ENCODE measurements at regions not wholly inside any gene's neighbourhood (a gene's known extent, or its start where the extent isn't known, plus 50 kb on each side); places are given as distances from the start of the nearest gene placed in this dataset.

GRCh38 chr6:98717322-98717877 is 117.0 kb upstream of the POU3F2 start:
- H3K36me3 ChIP-seq (ENCODE audit: low read length) = no peaks in the 10 kb centered on the region
- no peak overlapping the region for H3K4me2 ChIP-seq (ENCODE audit: low read depth, low read length, poor library complexity, severe bottlenecking)
- no peak overlapping the region for H2AFZ ChIP-seq (ENCODE audit: low read depth, low read length, severe bottlenecking)
- H3K9me2 ChIP-seq (replicated peaks; ENCODE audit: insufficient read depth, low read length) = no peaks in the 10 kb centered on the region
- H3K4me3 ChIP-seq (ENCODE audit: insufficient read depth, low read length, poor library complexity, severe bottlenecking) = no peak overlapping the region
- TF ChIP-seq, protein P1, sequence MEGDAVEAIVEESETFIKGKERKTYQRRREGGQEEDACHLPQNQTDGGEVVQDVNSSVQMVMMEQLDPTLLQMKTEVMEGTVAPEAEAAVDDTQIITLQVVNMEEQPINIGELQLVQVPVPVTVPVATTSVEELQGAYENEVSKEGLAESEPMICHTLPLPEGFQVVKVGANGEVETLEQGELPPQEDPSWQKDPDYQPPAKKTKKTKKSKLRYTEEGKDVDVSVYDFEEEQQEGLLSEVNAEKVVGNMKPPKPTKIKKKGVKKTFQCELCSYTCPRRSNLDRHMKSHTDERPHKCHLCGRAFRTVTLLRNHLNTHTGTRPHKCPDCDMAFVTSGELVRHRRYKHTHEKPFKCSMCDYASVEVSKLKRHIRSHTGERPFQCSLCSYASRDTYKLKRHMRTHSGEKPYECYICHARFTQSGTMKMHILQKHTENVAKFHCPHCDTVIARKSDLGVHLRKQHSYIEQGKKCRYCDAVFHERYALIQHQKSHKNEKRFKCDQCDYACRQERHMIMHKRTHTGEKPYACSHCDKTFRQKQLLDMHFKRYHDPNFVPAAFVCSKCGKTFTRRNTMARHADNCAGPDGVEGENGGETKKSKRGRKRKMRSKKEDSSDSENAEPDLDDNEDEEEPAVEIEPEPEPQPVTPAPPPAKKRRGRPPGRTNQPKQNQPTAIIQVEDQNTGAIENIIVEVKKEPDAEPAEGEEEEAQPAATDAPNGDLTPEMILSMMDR (IDR thresholded peaks at IDR 0.05; ENCODE audit: insufficient read depth, low read length, poor library complexity, severe bottlenecking) = no peak
- TF ChIP-seq EZH2phosphoT487 (conservative IDR thresholded peaks at IDR 0.05; ENCODE audit: low read length) = no peak
- no peaks in the 10 kb centered on the region for H3K9me3 ChIP-seq (ENCODE audit: insufficient read depth, low read length)
- H3K9ac ChIP-seq (ENCODE audit: low read length) = no peak overlapping the region
- no peaks in the 10 kb centered on the region for H3K27me3 ChIP-seq (ENCODE audit: low read length)
- no peak overlapping the region for H3K27ac ChIP-seq (ENCODE audit: low read depth, low read length)
- no peaks in the 10 kb centered on the region for H4K20me1 ChIP-seq (ENCODE audit: low read depth, low read length)
- H3K79me2 ChIP-seq (ENCODE audit: insufficient read depth, low read length) = no peaks in the 10 kb centered on the region
- no peaks in the 10 kb centered on the region for H3F3A ChIP-seq (ENCODE audit: insufficient read depth)

DNA sequence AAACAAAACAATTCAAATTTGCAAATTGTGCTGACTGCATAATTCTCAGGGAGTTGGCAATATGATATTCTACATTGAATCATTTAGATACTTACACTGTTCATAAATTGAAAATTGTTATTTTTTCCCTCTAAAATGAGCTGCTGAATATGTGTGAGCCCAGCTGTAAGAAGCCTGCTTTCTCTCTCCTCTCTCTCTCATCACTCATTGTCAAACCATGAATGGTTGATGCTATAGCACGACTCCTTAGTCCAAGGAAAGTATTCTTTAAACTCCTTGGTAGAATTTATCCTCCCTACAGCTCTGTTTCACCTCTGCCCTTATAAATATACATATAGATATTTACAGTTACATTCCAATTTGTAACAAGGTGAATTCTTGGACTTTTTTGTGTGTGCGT is 116.4 kb upstream of the POU3F2 start:
- no peaks in the 10 kb centered on the region for H3K9me2 ChIP-seq (replicated peaks; ENCODE audit: insufficient read depth, low read length)
- no peak overlapping the region for H3K4me2 ChIP-seq (ENCODE audit: low read depth, low read length, poor library complexity, severe bottlenecking)
- H3K9ac ChIP-seq (ENCODE audit: low read length) = no peak overlapping the region
- no peak overlapping the region for H2AFZ ChIP-seq (ENCODE audit: low read depth, low read length, severe bottlenecking)
- H3K9me3 ChIP-seq (ENCODE audit: insufficient read depth, low read length) = no peaks in the 10 kb centered on the region
- no peaks in the 10 kb centered on the region for H4K20me1 ChIP-seq (ENCODE audit: low read depth, low read length)
- H3K79me2 ChIP-seq (ENCODE audit: insufficient read depth, low read length) = no peaks in the 10 kb centered on the region
- TF ChIP-seq EZH2phosphoT487 (conservative IDR thresholded peaks at IDR 0.05; ENCODE audit: low read length) = no peak
- TF ChIP-seq, protein P1 (IDR thresholded peaks at IDR 0.05; ENCODE audit: insufficient read depth, low read length, poor library complexity, severe bottlenecking) = no peak
- H3K27ac ChIP-seq (ENCODE audit: low read depth, low read length) = no peak overlapping the region
- H3F3A ChIP-seq (ENCODE audit: insufficient read depth) = no peaks in the 10 kb centered on the region
- H3K4me3 ChIP-seq (ENCODE audit: insufficient read depth, low read length, poor library complexity, severe bottlenecking) = no peak overlapping the region
- H3K36me3 ChIP-seq (ENCODE audit: low read length) = no peaks in the 10 kb centered on the region
- no peaks in the 10 kb centered on the region for H3K27me3 ChIP-seq (ENCODE audit: low read length)

DNA sequence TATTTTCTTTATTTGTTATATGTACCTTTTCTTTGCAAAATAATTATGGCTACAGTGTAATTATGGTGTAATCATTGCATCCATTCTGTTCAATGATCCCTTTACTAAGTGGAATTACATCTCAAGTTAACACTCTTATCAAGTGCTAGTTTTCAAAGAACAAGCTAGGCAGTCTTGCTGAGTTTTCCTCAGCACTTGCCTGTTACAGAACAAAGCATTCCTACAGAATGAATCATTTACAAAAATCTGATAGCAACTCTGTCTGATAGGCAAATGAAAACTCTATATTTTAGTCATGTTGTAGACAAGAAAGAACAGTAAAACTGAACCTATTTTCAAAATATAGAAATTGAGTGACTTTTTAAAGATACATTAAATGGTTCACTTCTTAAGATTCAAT is 109.8 kb upstream of the POU3F2 start:
- H3F3A ChIP-seq (ENCODE audit: insufficient read depth) = no peaks in the 10 kb centered on the region
- no peak overlapping the region for H3K27ac ChIP-seq (ENCODE audit: low read depth, low read length)
- H2AFZ ChIP-seq (ENCODE audit: low read depth, low read length, severe bottlenecking) = no peak overlapping the region
- no peaks in the 10 kb centered on the region for H3K79me2 ChIP-seq (ENCODE audit: insufficient read depth, low read length)
- H3K4me2 ChIP-seq (ENCODE audit: low read depth, low read length, poor library complexity, severe bottlenecking) = no peak overlapping the region
- H3K36me3 ChIP-seq (ENCODE audit: low read length) = no peaks in the 10 kb centered on the region
- no peaks in the 10 kb centered on the region for H3K27me3 ChIP-seq (ENCODE audit: low read length)
- 0 out of 2 replicates have a peak, but pooled peaks cover 3% of the 10 kb centered on the region for H3K9me3 ChIP-seq (ENCODE audit: insufficient read depth, low read length)
- no peak overlapping the region for H3K9ac ChIP-seq (ENCODE audit: low read length)
- no peak overlapping the region for H3K4me3 ChIP-seq (ENCODE audit: insufficient read depth, low read length, poor library complexity, severe bottlenecking)
- TF ChIP-seq, protein P1 (IDR thresholded peaks at IDR 0.05; ENCODE audit: insufficient read depth, low read length, poor library complexity, severe bottlenecking) = no peak
- TF ChIP-seq EZH2phosphoT487 (conservative IDR thresholded peaks at IDR 0.05; ENCODE audit: low read length) = no peak
- H3K9me2 ChIP-seq (replicated peaks; ENCODE audit: insufficient read depth, low read length) = no peaks in the 10 kb centered on the region
- H4K20me1 ChIP-seq (ENCODE audit: low read depth, low read length) = no peaks in the 10 kb centered on the region
